H1 (cell line): ENCODE measurements at regions not wholly inside any gene's neighbourhood (a gene's known extent, or its start where the extent isn't known, plus 50 kb on each side); places are given as distances from the start of the nearest gene placed in this dataset.

Source experiments
- HDAC2 ChIP-seq, 2 experiments: fragments of 300-600 bp in 1 of 2; sonication (generic) in 1 of 2; IDR thresholded peaks; 2 replicates each; pipeline ENCODE4 v1.6.1; 2011 to 2012; ENCODE audit warnings: low read depth in 2 of 2, low read length in 2 of 2, mild to moderate bottlenecking in 2 of 2, moderate library complexity in 2 of 2, borderline replicate concordance in 1 of 2, inconsistent platforms in 1 of 2
- YY1 ChIP-seq: IDR thresholded peaks from 2 replicates; pipeline ENCODE4 v1.6.1; 2011; ENCODE audit warnings: low read depth, mild to moderate bottlenecking, low read length

DNA sequence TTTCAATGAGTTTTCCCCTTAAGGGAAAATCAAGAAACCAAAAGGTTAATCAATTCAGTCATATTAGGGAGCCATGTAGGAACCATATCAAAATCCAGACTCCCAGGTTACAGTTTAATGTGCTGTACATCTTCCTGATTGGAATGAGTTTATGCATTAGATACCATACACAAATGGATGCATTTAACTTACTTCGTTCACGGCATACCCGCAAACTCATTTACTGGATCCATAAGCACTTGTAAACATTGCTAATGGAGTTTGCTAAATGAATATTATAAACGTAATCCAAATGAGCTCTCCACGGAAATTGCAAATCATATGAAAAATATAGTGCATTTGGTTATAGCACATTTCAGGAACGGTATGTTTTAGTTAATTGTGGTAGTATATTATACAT lies 228.9 kb upstream of the G2E3 start (continued):
- no peak for TF ChIP-seq HDAC2 (IDR thresholded peaks at IDR 0.05; ENCODE audit: borderline replicate concordance in 1 of 2, low read depth in 2 of 2, low read length in 2 of 2)
- no peak for TF ChIP-seq YY1
- TF ChIP-seq, all 59 proteins: peak for 0
